Stimulated activated CD4-positive, alpha-beta T cell treated with anti-CD3 and anti-CD28 coated beads, TNF-alpha, amount 100 ng/mL, for 1 hour (primary cell): ENCODE measurements at regions not wholly inside any gene's neighbourhood (a gene's known extent, or its start where the extent isn't known, plus 50 kb on each side); places are given as distances from the start of the nearest gene placed in this dataset.

ENCODE experiments used
- DNase-seq, 3 donors: peaks; one replicate each; pipeline ENCODE4 v3.0.0-alpha.2; 2020; ENCODE audit warnings: low read depth in 3 of 3, low spot score in 1 of 3

- DNase-seq: no peak
Measured at GRCh38 chr11:80569832-80570231, 1129.0 kb upstream of the TENM4 start.

DNA sequence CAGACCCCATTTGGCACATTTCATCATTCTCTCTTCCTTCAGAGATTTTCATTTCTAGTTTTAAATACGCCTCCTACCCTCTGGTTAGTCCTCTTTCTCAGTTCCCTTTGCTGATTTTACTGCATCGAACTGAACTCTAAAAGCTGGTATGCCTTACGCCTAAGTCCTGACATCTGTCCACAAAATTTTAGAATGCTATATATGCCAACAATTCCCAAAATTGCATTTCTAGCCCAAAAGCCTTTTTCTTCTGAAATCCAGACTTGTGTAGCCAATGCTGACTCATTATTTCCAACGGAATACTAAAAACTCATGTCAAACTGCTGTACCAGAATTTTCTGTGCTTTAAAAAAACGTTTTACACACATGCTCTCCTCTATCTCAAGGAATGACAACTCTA, 1124.4 kb upstream of the TENM4 start:
- DNase-seq: no peak

GRCh38 chr11:80562523-80563125, 1121.8 kb upstream of the TENM4 start:
- no peak for DNase-seq

- DNase-seq: no peak
Measured at GRCh38 chr11:80559942-80560341, 1119.1 kb upstream of the TENM4 start.

GRCh38 chr11:80553565-80553964, 1112.7 kb upstream of the TENM4 start:
- no peak for DNase-seq

- DNase-seq: no peak
Measured at GRCh38 chr11:80542704-80543103, 1101.9 kb upstream of the TENM4 start.

DNA sequence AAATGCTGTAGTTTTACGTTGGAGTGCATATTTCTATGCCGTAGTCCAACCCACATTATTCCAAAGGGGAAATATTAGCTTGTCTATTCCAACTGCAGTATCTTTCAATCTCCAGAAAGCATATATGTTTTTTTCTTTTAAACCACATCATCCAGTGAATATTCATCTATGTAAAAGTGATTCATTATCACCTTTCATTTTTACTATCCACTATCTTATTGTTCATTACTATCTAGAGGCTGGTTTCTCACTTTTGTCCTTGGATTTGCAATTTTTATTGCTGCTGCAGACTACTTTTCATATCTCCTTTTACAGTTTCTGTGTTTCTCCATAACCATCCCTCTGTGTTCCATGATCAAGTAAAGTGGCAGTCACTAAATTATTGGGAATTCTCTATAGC, 1097.2 kb upstream of the TENM4 start:
- DNase-seq: no peak

DNA sequence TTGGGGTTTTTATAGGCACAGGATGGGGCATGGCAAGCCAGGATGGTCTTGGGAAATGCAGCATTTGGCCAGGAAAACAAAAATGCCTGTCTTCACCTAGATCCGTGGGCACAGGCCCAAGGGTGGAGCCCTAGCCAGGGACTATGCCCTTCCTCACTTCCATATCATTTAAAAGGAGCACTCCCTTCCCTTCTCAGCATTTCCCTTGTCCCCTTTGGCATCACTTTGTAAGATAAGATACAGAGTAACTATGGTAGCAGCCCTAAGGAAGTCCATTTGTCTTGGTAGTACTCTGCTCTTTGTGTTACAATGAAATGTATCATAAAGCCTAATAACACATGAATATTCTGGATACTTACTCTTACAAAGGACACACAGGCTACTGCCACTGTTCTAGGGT, 1092.6 kb upstream of the TENM4 start:
- DNase-seq: no peak

GRCh38 chr11:80532633-80533232, 1091.9 kb upstream of the TENM4 start:
- no peak for DNase-seq

DNA sequence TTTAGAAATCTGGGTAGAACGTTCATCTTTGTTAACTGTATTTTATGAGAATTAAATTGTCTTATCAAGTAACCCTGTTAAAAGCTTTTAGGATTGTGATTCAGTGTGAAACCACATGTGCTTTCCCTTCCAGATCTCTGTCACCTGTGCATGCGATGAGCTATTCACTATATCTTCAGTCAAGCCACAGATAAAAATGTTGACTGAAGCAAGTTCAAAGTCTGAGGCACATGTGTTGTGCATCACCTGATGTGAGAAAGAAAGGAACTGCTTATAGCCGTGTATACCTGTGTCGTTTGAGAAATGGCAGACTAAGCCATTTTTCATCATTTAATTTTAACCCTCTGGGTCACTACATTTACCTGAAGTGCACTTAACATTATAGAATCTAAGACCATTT, 1088.9 kb upstream of the TENM4 start:
- no peak for DNase-seq

DNA sequence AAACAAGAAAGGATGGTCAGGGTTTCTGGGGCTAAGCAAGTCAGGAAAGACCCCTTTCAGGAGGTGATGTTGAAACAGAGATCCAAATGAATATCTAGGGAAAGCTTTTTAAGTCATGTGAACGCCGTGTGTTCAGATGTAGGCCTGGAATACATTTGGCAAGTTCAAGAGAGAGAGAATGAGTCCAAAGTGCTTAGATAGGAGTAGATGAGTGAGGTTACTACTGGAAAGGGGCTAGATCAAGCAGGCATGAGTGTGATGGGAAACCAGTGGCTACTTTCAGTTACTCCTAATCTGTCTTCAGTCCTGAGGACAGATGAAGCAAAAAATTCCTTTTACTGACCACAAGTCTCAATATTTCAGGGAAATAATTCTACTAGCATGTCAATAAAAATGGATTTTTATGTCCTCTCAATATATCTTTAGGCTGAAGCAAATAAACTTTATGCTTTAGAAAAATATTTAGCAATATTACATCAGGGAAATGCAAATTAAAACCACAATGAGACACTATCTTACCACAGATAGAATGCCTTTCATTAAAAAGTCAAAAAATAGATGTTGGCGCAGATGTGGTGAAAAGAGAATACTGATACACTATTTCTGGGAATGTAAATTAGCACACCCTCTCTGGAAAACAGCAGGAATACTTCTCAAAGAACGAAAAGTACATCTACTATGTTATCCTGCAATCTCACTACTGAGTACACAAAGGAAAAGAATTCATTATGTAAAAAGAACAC, 1085.0 kb upstream of the TENM4 start:
- DNase-seq: no peak

DNA sequence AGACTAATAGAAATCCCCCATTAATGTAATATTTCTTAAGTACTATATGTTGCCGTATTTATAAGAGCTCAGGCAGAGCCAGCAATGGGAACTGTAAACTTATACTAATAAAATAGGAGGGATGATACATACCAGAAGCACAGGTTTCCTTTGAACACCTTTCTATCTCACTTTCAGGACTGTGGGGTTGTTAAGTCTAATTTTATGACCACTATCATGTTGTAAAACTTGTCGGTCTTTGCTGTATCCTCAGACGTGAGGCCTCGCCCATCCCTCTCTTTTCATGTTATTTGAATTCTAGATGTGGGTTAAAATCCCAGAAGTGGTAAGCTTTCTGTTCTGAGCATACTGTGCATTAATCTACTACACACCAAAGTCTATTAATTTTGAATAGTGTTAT, 1083.5 kb upstream of the TENM4 start:
- DNase-seq: no peak

DNA sequence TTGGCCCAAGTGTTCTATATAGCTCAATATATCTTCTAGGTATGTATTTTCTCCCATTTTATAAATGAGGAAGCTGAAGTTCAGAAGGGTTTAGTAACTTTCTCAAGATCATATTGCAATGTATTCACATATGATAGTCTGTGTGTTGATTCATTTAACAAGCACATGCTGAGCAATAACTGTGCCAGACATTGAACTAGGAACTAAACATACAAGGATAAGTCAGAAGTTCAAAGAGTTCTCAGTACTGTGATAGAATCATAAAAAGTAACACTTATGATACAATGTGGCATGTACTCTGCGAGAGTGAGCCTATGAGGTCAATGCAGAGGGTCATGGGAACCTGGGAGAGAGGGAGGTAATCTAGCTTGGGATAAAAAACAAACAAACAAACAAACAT, 1082.2 kb upstream of the TENM4 start:
- DNase-seq: no peak

GRCh38 chr11:80521592-80521991, 1080.8 kb upstream of the TENM4 start:
- no peak for DNase-seq

DNA sequence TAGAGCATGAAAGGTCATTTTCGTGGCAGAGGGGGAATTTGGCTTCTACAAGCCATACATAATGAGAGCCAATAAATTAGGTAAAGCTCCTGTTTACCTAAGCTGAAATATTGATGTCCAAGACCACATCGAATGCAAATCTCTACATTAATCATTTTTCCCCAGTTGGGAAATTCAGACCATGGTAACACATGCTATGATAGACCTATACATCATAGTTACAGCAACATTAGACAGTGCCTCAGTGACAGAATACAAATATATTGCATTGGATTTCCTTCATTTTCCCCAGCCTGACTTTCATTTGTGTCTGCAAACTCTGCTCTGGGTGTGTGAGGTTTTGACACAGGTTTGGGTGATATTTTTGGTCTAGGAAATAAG, 1079.7 kb upstream of the TENM4 start:
- no peak for DNase-seq

DNA sequence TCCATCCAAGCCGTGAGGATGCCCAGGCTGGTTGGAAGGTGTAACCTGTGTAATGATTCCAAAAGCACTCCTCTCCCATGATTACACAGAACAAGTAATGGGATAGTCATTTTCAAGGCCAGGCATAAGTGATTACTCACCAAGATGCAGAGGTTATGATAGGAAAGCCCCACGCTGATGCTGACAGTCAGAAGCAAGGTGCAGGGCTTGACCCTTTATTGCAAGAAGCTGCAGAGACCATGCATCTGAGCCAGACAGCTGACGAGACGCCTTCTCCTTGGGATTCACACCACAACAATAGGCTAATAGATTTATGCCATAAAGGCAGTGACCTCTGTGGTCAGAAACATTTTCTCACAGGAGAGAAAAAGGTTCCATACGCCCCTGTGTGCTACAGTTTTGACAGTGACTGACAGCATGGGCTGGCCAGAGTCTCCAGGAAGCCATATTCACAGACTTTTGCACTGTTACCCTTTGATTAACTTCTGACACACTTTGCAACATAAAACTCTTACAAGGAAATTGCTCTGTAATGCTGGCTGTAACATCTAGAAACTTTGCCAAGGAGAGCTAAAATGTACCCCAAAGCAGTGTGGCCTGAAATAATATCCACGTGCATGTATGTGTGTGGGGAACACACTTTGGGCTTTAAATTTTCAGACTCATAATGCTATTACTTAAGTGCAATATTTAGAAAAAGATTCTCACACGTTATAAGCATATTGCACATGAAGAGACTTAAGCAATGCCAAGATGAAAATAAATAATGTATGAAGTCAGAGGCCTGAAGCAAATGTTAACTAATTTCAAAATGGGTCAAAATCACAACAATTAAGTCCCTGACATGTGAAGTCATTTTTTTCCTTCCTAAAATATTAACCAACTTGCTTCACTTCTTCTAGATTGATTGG, 1079.0 kb upstream of the TENM4 start:
- DNase-seq: no peak

DNA sequence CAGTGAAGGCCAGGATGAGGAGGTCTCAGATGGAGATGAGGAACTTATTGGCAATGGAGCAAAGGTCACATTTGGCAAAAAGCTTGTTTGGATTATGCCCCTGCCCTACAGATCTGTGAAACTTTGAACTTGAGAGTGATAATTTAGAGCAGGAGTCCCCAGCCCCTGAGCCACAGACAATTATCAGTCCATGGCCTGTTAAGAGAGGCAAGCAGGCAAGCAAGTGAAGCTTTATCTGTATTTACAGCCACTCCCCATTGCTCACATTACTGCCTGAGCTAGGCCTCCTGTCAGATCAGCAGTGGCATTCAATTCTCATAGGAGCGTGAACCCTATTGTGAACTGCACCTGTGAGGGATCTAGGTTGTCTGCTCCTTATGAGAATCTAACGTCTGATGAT, 1076.9 kb upstream of the TENM4 start:
- DNase-seq: no peak

GRCh38 chr11:80515097-80515496, 1074.3 kb upstream of the TENM4 start:
- DNase-seq: no peak

GRCh38 chr11:80512491-80512890, 1071.7 kb upstream of the TENM4 start:
- no peak for DNase-seq

GRCh38 chr11:80505771-80506170, 1064.9 kb upstream of the TENM4 start:
- DNase-seq: no peak

DNA sequence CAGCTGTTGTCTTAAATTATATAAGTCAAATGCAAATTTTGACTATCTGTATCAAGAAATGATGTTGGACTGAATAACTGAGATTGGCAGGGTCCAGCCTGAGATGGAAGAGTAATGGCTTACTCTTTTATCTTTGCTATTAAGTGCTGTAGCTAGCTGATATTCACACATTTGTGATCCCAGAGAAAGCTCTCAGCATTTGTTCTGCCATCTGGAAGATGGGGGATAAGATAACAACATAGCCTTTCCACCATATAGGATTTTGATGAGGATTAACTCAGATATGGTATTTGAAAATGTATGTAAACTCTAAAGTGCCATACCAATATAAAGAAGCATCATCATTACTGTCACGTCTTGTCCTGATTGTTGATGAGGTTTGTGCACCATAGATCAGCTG, 1063.2 kb upstream of the TENM4 start:
- DNase-seq: no peak

DNA sequence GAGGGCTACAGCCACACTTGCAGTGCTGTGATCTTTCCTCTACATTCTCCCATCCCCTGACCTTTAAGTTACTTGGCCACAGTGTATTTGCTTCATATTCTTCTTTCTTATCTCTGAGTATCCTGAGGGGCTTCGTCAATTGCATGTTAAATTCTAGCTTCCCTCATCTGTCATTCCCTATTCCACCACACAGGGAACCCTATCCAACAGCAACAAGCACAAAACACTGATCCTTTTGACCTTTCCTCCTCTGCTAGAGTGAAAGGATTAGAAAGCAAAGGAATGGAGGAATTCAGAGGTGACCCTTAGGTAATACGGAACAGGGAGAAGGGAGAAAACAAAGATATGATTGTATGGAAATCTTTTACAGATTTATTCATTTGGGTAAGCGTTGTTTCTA, 1061.7 kb upstream of the TENM4 start:
- no peak for DNase-seq
